NCI-H1417 treated with DMSO at 0.1 percent for 48 hours (cell line): ENCODE measurements at regions not wholly inside any gene's neighbourhood (a gene's known extent, or its start where the extent isn't known, plus 50 kb on each side); places are given as distances from the start of the nearest gene placed in this dataset.
"Not testable (repeated sequence)": the region's sequence is repeated elsewhere in the genome, so short reads cannot be mapped to it uniquely, and the experiment has no call there.

ENCODE experiments used
- DNase-seq: peaks from one replicate; lab custom pipeline; 2025; lab: John Stamatoyannopoulos, UW

DNA sequence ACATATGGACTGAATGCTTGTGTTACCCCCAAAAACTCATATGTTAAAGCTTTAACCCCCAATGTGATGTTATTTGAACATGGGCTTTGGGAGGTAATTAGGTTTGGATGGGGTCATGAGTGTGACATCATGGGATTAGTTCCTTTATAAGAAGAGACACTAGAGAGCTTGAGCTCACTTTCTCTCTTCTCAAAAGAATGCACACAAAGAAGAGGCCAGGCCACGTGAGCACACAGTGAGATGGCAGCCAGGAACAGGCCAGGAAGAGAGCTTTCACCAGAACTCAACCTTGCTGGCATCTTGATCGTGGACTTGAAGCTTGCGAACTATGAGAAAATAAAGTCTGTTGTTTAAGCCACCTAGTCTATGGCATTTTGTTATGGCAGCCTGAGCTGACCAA is 360.6 kb downstream of the NR2F1-AS1 start:
- DNase-seq: no peak

DNA sequence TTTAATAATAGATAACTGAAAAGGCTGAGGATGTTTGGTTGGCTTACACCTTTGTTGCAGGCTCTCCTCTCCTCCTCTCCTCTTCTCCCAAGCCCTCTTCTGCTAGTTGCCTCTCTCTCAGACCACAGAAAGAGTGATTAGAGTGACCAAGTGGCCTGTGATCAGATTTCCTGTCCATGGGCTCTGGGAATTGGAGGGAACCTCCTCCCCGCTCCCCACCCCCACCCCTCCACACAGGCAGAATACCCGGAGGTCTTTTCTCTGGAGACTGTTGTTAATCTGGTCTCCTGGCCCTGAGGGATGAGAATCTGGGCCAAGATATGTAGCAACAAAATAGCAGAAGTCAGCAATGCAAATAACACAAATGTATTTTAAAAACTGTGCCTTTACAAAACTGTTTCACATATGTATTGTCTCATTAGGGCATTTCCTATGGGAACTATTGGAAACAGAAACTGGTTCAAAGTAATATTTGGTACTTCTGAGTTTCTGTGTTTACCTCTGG is 361.3 kb downstream of the NR2F1-AS1 start:
- no peak for DNase-seq

DNA sequence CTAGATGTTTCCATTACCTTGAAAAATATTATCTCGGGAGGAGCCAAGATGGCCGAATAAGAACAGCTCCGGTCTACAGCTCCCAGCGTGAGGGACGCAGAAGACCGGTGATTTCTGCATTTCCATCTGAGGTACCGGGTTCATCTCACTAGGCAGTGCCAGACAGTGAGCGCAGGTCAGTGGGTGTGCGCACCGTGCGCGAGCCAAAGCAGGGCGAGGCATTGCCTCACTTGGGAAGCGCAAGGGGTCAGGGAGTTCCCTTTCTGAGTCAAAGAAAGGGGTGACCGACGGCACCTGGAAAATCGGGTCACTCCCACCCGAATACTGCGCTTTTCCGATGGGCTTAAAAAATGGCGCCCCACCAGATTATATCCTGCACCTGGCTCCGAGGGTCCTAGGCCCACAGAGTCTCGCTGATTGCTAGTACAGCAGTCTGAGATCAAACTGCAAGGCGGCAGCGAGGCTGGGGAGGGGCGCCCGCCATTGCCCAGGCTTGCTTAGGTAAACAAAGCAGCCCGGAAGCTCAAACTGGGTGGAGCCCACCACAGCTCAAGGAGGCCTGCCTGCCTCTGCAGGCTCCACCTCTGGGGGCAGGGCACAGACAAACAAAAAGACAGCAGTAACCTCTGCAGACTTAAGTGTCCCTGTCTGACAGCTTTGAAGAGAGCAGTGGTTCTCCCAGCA is 367.8 kb downstream of the NR2F1-AS1 start:
- DNase-seq: not testable (repeated sequence)

DNA sequence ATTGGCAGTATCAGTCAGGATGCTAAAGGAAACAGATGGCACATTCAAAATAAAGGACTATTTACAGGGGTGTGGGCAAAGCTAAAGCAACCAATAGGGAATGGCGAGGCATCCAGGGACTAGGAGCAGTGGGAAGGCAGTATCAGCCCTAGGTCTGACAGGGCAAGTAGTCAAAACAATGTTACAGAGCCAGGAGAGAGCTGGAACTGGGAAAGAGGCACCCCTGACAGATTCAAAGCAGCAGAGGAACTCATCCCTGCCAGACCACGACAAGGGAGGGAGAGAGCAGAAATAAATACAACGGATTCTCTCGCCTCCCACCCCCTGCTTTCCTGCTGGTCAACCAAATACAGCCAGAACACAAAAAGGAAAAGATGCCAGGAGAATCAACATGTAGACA is 371.5 kb downstream of the NR2F1-AS1 start:
- no peak for DNase-seq

DNA sequence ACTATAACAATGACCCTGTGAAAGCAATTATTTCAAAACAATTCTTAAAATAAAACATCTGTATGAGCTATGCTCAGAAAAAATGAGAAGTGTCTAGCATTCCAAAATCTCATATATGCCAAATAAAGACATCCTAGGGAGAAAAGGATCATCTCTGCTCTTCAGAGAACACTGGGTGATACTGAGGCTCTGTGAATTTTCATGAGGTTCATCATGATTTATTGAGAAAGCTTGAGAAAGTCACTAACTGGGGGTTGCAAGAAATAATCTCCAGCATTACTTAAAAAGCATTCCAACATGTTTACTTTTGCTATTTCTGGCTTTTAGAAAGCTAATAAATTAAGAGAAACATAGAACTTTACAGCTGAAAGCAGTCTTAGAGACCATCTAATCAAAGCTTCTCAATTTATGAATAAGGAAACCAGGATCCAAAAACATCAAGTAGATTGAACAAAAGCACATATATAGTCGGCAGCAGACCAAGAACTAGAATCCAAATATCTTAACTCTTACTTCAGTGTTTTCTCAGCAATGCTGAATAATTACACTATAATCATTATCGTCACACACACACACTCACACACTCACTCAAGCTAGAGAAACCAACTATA is 372.8 kb downstream of the NR2F1-AS1 start:
- DNase-seq: no peak

DNA sequence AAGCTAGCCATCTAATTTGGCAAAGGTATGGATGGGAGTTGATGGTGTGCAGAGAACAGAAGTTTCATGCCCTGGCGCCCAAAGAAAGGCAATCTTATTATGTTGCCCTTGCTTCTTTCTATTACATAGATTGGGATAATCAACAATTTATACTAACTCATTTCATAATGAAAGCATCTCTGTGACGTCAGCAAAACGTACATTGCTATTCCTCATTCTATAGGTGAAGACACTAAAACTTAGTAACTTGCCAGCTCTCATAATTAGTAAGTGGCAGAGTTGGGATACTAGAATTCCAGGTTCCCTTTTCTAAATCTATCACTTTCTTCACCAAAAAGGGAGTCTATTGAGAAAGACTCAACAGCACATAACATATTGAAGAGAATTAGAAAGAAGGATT is 374.8 kb downstream of the NR2F1-AS1 start:
- DNase-seq: no peak

DNA sequence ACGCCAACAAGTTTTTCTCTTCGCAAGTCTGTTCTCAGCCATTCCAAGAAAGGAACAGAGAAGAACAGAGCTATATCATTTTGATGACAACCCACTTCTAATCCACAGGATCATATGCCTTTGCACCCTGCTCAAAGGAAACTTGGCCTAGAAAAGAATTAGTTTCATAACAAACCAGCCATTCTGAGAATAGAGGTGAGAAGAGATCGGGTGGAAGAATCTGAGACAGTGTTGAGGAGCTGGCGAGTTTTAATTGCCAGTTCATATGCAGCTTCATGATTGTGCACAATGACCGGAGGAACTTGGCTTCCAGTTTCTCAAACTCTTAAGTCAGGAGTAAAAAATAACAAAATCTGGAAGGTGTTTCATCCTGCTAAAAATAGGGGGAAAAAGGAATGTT is 380.0 kb downstream of the NR2F1-AS1 start:
- DNase-seq: no peak

DNA sequence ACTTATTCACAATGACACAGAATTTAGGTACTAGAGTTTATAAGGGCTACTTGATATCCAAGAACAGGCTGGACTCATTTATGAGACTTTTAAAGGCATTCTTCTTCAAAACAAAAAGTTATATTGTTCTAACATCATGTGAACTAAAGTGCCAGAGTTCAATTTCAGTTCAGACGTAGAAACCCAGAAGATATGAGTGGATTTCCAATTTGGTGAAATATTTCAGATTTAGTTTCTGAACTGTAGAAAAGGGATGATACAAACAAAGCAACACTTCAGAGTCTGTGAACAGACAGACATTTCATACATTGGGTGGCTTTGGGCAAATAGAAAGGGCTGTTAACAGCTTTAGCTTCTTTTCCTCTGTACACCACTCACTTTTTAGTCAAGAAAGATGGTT is 384.0 kb downstream of the NR2F1-AS1 start:
- DNase-seq: no peak

DNA sequence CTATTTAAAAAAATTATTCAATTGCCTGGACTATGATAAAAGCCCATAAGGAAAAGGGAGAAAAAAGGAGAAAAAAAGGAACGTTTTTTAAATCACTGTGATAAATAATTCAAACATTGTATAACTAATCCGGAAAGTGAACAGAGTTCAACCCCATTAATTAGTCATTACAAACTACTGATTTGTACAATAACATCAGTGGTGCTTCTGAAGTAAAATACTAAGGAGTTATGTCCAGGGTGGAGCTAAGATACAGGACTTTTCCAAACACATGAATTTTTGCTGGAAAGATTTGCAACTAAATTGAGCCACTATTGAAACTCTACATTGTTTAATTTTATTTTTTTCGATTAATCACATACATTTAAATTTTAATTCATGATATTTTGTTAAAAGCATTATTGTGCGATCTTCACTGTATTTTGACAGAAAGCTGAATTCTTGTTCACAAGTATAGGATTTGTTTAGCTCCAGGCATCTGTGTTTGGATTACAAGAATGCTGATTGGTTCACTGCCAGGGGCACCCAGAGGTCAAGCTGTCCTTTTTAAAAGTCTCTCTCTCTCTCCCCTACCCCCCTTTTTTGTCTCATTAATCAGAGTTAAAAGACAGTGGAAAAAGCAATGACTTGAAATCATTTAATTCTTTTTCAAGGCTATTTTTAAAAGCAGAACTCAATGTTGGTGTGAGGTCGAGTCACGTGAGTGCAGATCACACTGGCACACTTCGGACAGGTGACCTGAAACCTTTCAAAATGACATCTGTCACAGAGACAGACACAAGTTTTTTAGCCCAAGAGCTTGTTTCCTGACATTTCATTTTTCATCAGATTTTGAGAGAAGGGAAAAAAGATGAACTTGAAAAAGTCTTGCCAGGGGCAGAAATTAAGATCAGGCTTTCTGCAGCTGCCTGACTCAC is 387.3 kb downstream of the NR2F1-AS1 start:
- no peak for DNase-seq

DNA sequence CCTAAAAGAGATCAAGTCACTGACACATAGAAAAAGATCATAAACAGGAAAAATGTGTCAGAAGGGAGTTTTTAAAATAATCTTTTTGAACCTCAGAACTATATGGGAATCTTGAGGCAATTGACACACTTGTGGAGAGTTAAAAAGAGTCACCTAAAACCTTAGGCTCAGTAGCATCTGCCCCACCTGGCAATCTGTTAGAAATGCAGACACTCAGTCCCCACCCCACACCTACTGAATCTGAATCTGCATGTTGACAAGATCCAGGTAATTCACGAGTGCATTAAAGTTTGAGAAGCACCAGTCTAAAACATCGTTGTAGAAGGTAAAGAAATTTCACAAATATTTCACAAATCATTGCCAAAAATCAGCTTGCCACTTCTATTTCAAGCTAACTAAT is 388.3 kb downstream of the NR2F1-AS1 start:
- DNase-seq: no peak

DNA sequence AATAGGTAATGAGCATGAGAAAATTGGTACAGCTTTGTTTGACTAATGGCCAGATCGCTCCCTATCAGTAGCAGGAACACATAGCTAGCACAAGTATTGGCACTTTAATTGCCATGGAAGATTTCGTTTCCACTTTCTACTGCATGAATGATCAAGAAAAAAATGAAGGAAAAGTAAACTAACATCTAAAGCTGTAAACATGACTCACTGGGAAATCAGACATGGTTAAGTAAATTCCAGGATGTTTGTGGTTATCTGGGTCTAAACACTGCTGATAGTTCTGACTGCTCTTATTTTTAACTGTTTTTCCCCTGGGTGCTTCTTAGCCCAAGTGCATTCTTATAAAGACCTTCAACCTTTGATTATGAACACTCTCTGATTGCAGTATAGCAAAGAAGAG is 388.9 kb downstream of the NR2F1-AS1 start:
- DNase-seq: no peak

DNA sequence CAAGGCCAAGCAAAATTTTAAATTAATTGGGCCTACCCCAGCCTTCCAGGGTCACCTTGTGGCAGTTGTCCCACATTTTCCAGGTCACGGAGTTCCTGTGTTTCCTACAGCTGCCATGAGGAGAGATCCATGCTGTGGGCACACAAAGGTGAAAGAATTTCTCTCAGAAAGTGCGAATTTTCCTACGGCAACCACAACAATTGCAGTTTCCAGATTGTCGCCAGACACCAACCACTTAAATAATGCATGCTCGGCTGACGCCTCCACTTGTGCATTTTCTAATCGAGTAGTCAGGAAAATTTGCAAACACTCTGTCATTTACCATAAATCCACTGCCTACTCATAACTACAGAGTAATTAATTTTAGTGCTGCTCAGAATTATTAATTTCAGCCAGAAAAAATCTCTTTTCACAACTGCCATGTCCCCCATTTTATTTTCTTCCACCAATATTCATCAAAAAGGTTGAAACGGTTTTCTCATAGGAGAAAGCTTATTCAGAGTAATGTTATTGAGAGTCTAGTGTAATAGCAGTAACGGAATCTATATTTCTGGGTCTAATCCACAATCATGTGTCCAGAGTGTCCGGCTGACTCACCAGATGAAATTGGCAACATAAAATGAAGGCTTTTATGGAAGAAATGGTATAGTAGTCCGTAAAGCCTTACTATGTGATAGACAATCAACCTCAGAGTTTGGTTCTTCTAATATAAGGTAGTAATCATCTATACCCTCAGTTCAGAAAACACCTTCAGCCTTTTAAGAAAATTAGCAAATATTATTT is 389.8 kb downstream of the NR2F1-AS1 start:
- DNase-seq: no peak

DNA sequence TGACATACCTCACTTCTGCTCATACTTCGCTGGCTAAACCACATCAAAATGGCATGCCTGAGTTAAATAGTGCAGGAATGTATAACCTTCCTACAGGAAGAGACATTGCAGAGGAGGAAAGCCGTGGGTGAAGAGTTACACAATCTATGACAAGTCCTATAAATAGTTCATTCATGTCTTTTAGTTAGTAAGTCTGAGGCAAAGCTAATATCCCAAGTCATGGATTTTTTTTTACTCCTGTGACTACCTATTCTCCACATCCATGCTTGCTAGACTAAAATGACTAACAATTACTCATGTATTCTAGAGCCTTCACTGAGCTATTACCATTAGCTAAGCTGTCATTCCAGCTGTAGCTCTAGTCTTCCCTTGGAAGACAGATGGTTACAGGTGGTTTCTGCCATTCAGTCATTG is 391.3 kb downstream of the NR2F1-AS1 start:
- no peak for DNase-seq

DNA sequence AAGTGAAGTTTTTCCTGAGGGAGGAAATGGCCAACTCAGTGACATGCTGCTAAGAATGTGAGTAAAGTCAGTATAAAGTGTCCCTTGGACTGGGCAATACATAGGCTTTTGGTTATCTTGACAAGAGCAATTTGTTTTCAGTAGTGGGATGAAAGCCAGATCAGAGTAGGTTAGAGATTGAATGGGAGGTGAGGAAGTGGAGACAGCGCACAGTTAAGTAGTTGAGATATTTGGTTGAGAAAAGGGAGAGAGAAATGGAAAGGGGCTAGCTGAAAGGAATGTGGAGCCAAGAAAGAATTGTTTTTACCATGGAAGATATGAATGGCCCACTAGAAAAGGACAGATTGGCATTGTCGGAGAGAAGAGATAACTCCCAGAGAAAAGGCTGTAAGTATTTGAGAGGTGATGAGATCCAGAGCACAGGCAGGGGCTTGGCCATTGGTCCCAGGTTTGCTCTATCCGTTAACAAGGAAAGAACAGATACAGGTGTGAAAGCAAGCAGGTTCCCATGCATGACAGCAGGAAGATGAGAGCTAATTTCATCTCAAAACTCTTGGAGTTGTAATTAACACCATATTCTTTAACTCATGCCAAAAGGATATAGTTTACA is 392.0 kb downstream of the NR2F1-AS1 start:
- no peak for DNase-seq

DNA sequence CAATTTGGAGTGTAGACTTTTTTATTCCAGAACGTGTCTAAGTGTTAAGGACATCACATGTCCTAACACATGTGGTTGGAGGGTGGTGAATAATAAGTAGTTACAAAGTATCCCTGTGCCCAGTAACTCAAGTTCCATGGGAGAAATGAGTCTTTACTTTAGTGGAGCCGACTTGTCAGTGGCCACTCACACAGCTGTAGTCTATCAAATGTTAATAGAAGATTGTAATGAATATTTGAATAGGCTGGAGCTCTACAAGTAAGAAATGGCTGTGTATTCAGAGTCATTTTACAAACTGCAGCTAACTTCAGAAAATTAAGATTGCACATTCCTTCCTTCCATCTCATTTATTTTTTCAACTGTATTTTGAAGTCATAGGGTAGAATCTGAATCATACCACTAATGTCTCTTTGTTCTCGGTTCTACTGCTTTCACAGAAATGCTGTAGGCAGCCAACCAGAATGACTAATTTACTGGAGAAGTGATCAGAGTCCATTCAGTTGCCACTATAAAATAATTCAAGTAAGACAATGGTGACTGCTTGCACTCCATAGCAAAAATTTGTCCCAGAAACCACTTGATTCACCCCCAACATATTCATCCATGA is 394.8 kb downstream of the NR2F1-AS1 start:
- DNase-seq: no peak

DNA sequence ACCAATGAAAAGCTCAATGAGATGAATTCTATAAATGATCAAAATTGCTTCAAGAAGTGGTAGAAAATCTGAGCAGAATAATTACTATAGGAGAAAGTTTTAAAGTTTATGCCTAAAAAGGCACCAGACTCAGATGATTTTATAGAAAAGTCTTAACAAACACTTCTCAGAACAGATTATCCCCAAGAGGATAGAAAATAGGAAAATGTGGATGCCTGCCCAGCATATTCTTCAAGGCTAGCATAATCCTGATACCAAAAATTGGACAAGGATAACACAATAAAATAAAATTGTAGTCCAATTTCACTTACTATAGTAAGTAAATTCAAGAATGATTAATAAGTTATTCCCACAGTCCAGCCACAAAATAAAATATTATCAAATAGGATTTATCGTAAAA is 397.0 kb downstream of the NR2F1-AS1 start:
- no peak for DNase-seq

DNA sequence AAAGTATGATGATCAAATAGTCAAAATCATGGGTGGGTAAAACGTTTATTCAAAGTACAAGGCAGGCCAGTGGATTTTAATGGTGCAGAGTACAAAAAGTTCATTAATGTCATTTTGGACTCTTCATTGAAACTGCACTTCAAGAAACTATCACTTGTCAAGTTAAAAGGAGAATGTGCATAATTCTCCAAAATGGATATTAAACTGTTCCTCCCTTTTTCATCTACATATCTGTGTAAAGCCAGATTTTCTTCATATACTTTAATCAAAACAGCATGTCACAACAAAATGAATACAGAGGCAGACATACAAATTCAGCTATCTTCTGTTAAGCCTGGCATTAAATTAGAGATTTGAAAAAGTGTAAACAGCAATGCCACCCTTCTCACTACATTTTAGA is 401.6 kb downstream of the NR2F1-AS1 start:
- no peak for DNase-seq

DNA sequence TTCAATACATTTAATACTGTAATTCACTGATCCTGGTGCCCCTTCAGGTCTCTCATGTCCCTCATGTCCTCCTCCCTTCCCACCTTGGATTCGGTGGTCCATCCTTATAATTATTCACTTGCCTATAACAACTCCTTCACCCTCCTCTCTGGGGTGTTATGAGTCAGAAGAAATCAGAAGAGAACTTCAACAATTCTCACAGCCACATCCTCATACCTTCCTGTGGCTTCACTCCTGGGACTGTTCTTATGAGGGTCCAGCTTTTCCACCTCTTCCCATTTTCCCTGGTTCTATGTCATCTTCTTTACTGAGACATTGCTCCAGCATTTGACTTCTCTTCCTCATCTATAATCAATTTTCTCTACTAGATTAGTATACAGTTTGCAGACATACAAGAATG is 406.1 kb downstream of the NR2F1-AS1 start:
- no peak for DNase-seq

DNA sequence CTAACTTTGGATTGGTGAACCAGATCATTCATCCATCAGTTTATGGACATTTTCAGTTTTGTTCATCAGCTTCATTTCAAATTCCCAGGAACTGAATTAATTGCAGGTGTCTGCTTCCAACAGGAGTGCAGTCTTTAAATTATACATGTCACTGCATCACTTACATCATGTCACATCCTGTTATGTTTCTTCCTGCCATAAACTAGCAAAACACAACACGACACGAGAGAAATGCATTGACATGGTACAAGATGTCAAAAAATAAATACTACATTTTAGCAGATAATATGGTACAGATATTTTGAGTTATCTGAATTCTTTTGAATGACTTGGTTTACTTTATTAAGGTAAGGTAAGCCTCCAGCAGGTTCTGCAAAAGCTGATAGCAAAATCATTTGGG is 415.5 kb downstream of the NR2F1-AS1 start:
- DNase-seq: no peak

DNA sequence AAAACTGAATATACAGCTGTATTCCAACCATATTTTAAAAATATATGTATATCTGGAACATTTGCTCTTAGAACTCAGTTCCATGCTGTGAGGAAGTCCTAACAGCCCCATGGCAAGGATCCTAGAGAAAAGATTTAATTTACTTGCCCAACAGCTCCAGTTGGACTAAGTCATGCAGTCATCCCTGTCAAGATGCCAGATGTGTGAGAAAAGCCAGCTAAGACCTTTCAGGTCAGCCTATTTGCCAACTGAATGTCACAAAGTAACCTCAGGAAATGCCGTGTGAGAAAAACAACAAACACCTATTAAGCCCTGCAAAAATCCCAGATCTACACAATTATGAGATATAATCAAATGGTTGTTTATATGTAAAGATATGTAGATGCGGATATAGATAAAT is 416.3 kb downstream of the NR2F1-AS1 start:
- DNase-seq: no peak

DNA sequence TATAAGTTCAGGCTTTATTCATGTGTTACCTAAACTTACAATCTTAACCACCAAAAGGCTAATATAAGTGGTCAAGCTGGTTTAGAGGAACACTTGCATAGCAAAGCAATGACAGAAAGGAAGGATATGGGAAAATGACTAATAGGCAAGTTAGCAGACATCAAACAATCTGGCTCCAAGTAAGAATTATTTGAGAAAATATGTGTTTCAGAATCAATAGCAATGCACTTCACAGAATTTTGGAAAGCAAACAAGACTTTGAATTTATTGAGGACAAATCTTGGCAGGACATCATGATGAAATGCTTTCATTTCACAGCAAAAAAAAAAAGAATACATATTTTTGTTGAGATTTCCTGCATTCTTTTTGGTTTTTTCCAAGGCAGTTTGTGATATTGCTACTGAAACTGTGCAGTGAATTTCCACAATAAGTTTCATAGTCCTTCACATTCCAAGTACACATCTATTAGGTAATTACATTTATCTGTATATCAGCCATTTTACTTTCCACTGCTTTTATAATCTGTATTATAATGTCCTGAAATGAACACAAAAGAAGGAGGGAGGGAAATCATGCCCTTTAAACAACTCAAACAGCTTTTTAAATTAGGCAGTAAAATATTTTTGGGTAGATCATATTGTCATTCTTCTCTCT is 417.9 kb downstream of the NR2F1-AS1 start:
- DNase-seq: no peak
